GM19099 (cell line): ENCODE measurements at regions not wholly inside any gene's neighbourhood (a gene's known extent, or its start where the extent isn't known, plus 50 kb on each side); places are given as distances from the start of the nearest gene placed in this dataset.
A peak's percentile ranks its signal among the peaks of the same experiment; 100 is the strongest.

Experiments
- POLR2A ChIP-seq: IDR thresholded peaks from 3 replicates; pipeline ENCODE4 v1.6.1; 2011; ENCODE audit warnings: low read depth; ENCODE audit not compliant: insufficient read length; ENCODE audit errors: extremely low read depth

- TF ChIP-seq POLR2A = no peak
Measured at GRCh38 chr20:26207237-26207966, 510.7 kb upstream of the ZNF337 start.

GRCh38 chr20:26205350-26205749 is 508.7 kb upstream of the ZNF337 start:
- TF ChIP-seq POLR2A = no peak

- TF ChIP-seq POLR2A = no peak
Measured at GRCh38 chr20:26169506-26169905, 472.9 kb upstream of the ZNF337 start.

GRCh38 chr20:26167499-26167898 is 470.8 kb upstream of the ZNF337 start:
- no peak for TF ChIP-seq POLR2A

GRCh38 chr20:26163890-26164289 is 467.2 kb upstream of the ZNF337 start:
- no peak for TF ChIP-seq POLR2A

GRCh38 chr20:26154224-26154623 is 457.6 kb upstream of the ZNF337 start:
- TF ChIP-seq POLR2A = no peak

GRCh38 chr20:26135325-26136110 is 438.9 kb upstream of the ZNF337 start:
- no peak for TF ChIP-seq POLR2A

GRCh38 chr20:26134606-26135005 is 438.0 kb upstream of the ZNF337 start:
- no peak for TF ChIP-seq POLR2A

GRCh38 chr20:26009402-26010223 is 313.0 kb upstream of the ZNF337 start:
- peak; percentile 70 for TF ChIP-seq POLR2A

GRCh38 chr20:25992146-25992545 is 295.5 kb upstream of the ZNF337 start:
- TF ChIP-seq POLR2A = no peak

GRCh38 chr20:25991756-25992130 is 295.1 kb upstream of the ZNF337 start:
- TF ChIP-seq POLR2A = no peak

GRCh38 chr20:25991051-25991755 is 294.6 kb upstream of the ZNF337 start:
- TF ChIP-seq POLR2A = no peak

- TF ChIP-seq POLR2A = no peak
Measured at GRCh38 chr20:25989196-25989595, 292.5 kb upstream of the ZNF337 start.

- TF ChIP-seq POLR2A = no peak
Measured at GRCh38 chr20:25987073-25987927, 290.6 kb upstream of the ZNF337 start.
